ENCODE measurements at regions not wholly inside any gene's neighbourhood (a gene's known extent, or its start where the extent isn't known, plus 50 kb on each side); places are given as distances from the start of the nearest gene placed in this dataset.

DNA sequence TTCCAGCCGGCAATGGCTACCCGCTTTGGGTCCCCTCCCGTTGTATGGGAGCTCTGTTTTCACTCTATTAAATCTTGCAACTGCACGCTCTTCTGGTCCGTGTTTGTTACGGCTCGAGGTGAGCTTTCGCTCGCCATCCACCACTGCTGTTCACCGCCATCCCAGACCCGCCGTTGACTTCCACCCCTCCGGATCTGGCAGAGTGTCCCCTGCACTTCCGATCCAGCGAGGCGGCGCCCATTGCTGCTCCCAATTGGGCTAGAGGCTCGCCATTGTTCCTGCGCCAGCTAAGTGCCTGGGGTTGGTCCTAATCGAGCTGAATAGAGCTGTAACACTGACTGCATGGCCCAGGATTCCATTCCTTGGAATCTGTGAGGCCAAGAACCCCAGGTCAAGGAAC is 359.9 kb downstream of the CTTN start:
- no peak overlapping the region for H3K27ac ChIP-seq
- TF ChIP-seq ZFX (IDR thresholded peaks at IDR 0.05; ENCODE audit: borderline replicate concordance) = no peak
- TF ChIP-seq, protein P1, sequence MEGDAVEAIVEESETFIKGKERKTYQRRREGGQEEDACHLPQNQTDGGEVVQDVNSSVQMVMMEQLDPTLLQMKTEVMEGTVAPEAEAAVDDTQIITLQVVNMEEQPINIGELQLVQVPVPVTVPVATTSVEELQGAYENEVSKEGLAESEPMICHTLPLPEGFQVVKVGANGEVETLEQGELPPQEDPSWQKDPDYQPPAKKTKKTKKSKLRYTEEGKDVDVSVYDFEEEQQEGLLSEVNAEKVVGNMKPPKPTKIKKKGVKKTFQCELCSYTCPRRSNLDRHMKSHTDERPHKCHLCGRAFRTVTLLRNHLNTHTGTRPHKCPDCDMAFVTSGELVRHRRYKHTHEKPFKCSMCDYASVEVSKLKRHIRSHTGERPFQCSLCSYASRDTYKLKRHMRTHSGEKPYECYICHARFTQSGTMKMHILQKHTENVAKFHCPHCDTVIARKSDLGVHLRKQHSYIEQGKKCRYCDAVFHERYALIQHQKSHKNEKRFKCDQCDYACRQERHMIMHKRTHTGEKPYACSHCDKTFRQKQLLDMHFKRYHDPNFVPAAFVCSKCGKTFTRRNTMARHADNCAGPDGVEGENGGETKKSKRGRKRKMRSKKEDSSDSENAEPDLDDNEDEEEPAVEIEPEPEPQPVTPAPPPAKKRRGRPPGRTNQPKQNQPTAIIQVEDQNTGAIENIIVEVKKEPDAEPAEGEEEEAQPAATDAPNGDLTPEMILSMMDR (IDR thresholded peaks at IDR 0.05) = no peak

DNA sequence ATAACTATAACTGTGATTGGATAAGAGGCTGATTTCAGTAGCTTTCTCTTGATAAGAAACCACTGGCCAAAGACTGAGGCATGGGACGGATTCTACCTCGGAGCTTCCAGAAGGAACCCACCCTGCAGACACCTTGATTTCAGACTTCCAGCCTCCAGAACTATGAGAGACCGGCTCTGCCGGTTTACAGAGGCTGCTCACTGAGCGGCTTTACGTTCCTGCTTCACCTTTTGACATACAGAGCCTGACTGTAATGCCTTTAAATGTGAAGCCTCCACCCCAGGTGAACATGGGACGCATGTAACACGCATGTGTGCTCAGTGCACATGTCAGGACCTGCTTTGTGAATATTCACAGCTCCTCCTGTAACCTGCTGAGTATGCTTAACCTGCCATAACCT is 361.5 kb downstream of the CTTN start:
- no peak for TF ChIP-seq ZFX (IDR thresholded peaks at IDR 0.05; ENCODE audit: borderline replicate concordance)
- TF ChIP-seq, protein P1 (IDR thresholded peaks at IDR 0.05) = no peak

DNA sequence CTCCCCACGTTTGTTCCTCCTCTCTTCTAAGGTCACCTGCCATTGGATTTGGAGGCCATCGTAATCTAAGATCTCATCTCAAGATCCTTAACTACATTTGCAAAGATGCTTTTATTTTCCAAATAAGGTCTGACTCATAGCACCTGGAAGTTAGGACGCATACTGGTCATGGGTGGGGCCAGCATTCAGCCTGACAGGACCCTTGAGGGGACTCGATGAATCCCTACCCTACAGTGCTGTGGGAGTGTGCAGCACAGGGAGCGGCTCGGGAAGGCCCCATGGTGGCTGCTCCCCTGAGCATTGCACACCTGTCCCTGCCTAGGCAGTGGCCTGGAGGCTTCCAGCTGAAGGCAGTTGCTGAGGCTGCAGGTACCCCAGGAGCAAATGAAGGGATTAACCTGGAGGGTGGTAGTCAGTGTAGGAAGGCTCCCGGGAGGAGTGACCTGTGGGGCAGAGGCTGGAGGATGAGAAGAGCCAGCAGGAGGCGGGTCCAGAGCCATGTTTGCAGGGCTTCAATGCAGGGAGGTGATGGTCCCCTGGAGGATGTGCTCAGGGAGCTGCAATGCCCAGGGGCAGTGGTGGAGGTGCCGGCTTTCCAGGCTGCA is 362.2 kb downstream of the CTTN start:
- TF ChIP-seq, protein P1 (IDR thresholded peaks at IDR 0.05) = no peak
- TF ChIP-seq ZFX (IDR thresholded peaks at IDR 0.05; ENCODE audit: borderline replicate concordance) = no peak
- no peak overlapping the region for H3K27ac ChIP-seq

More for the DNA sequence above, 361.5 kb downstream of the CTTN start:
- no peak overlapping the region for H3K27ac ChIP-seq

DNA sequence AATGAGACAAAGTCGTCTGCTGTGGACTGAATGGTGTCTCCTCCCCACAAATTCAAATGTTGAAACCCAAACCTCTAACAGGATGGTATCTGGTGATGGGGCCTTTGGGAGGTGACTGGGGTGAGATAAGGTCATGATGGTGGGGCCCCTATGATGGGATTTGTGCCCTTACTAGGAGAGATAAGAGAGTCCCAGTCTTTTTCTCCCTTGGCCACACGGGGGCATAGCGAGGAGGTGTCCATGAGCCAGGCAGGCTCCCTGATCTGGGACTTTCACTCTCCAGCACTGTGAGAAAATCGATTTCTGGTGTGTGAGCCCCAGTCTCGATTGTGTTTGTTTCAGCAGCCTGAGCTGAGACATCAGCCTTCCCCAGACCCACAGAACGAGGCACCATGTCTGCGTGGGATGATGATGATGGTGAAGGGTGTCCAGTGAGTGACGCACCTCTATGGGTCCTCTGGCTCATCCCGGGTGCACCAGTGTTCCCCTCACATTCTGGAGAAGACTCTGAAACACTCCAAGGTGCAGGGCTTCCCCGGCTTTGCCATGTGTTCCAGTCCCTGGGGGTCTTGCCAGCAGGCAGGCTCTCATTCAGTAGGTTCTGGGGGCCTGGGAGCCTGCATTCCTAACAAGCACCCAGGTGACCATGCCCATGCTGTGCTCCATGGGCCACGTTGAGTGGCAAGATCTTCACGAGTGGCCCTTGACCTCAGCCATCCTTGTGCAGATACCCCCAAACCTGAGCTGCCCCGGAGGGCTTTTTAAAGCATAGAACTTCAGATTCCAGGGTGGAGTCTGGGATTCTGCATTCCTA is 363.0 kb downstream of the CTTN start:
- TF ChIP-seq ZFX (IDR thresholded peaks at IDR 0.05; ENCODE audit: borderline replicate concordance) = no peak
- TF ChIP-seq, protein P1 (IDR thresholded peaks at IDR 0.05) = no peak
- H3K27ac ChIP-seq = no peak overlapping the region

DNA sequence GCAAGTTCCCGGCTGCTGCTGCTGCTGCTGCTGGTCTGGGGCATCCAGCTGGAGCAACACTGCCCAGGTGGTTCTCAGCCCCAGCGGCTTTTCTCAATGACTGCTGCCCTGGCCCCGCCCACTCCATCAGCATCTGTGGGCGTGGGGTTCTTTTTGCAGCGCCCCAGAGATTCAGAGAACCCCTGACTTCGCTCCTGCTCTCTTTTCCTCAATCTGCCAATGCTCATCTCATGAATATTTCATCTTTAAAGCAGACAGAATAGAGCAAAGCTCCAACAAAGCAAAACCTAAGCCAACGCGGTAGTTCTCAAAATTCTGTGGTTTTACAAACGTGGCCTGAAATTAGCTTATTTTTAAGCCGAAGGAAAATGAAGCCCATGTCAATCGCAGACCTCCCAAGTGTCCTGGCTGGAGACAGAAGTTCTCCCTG is 363.6 kb downstream of the CTTN start:
- TF ChIP-seq ZFX (IDR thresholded peaks at IDR 0.05; ENCODE audit: borderline replicate concordance) = no peak
- TF ChIP-seq, protein P1 (IDR thresholded peaks at IDR 0.05) = no peak
- H3K27ac ChIP-seq = no peak overlapping the region

DNA sequence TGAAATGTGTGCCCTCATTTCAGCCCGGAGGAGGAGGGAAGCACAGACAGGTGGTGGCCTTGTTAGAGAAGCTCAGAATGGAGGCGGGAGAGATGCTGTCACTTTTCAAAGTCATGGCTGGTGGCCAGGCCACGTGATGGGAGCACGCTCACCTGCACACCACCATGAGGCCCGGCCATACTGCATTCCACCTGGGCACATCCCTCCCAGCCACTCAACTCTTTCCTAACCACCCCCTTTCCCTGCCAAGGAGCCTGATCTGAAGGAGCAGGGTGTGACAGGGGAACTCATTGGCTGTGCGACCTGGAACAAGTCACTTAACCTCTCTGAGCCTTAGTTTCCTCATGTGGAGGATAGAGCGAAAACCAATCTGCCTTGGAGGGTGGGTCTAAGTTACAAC is 364.5 kb downstream of the CTTN start:
- no peak overlapping the region for H3K27ac ChIP-seq
- TF ChIP-seq, protein P1 (IDR thresholded peaks at IDR 0.05) = no peak
- TF ChIP-seq ZFX (IDR thresholded peaks at IDR 0.05; ENCODE audit: borderline replicate concordance) = no peak

DNA sequence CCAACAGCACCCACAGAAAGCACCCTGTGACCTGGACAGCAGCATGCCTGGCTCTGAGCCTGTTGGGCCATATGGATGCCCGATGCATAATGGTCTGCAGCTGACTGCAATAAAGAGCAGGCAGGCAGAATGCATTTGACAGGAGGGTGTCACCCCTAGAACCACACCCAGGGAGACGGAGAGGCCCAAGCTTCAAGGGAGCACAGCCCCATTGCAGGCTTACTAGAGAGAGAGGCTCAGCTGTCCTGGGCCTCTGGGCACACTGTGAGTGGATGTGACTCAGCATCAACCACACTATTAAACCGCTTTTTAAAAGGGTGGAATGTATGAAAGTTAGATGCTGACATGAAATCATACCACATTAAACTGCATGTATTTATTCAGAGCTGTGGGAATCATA is 365.3 kb downstream of the CTTN start:
- TF ChIP-seq ZFX (IDR thresholded peaks at IDR 0.05; ENCODE audit: borderline replicate concordance) = no peak
- TF ChIP-seq, protein P1 (IDR thresholded peaks at IDR 0.05) = no peak
- no peak overlapping the region for H3K27ac ChIP-seq
